Stimulated activated naive B cell treated with anti-CD40 and anti-IgM and Interleukin-4, amounts not matched to agents 10 μg/mL and 1 μg/mL and 100 μg/mL, for 72 hours (primary cell): ENCODE measurements at regions not wholly inside any gene's neighbourhood (a gene's known extent, or its start where the extent isn't known, plus 50 kb on each side); places are given as distances from the start of the nearest gene placed in this dataset.

Source experiments
- ATAC-seq, 2 donors: fragments of 150-1000 bp; cut with Tn5 transposase; replicated peaks; 2 replicates each; pipeline ENCODE4 v1.10.0; 2021; ENCODE audit warnings: moderate library complexity in 1 of 2
- DNase-seq: peaks from one replicate; pipeline ENCODE4 v3.0.0; 2021
- H3K27ac Mint-ChIP-seq: one replicate; pipeline ENCODE4 v1.8.0; 2022; ENCODE audit warnings: mild to moderate bottlenecking, mixed read lengths
- H3K27me3 Mint-ChIP-seq, 2 donors: one replicate each; pipeline ENCODE4 v1.8.0; 2022; ENCODE audit warnings: mixed read lengths in 2 of 2
- H3K36me3 Mint-ChIP-seq, 2 donors: one replicate each; pipeline ENCODE4 v1.8.0; 2022; ENCODE audit warnings: mixed read lengths in 2 of 2, mild to moderate bottlenecking in 1 of 2
- H3K4me1 Mint-ChIP-seq, 2 donors: one replicate each; pipeline ENCODE4 v1.8.0; 2022; ENCODE audit warnings: mixed read lengths in 2 of 2, mild to moderate bottlenecking in 1 of 2
- H3K4me3 Mint-ChIP-seq, 2 donors: one replicate each; pipeline ENCODE4 v1.8.0; 2022; ENCODE audit warnings: mild to moderate bottlenecking in 2 of 2, mixed read lengths in 2 of 2, moderate library complexity in 1 of 2
- H3K9me3 Mint-ChIP-seq, 2 donors: one replicate each; pipeline ENCODE4 v1.8.0; 2022; ENCODE audit warnings: mixed read lengths in 2 of 2, mild to moderate bottlenecking in 1 of 2

- Mint-ChIP-seq H3K27ac (no peak overlapping the region), H3K4me1 (peaks cover 6 to 9% of the 10 kb centered on the region in 2 donors), H3K9me3 (peaks cover 6 to 7% of the 10 kb centered on the region in 2 donors), H3K4me3 (no peak overlapping the region), H3K36me3 (peaks cover 0 to 5% of the 10 kb centered on the region in 2 donors), H3K27me3 (no peaks in the 10 kb centered on the region)
- no peak for ATAC-seq
- DNase-seq = no peak
Observed at GRCh38 chr12:4178424-4179170, 95.0 kb upstream of the CCND2 start.

GRCh38 chr12:4177262-4177661, 96.3 kb upstream of the CCND2 start:
- Mint-ChIP-seq H3K9me3 (no peaks in the 10 kb centered on the region), H3K27ac (no peak overlapping the region), H3K27me3 (no peaks in the 10 kb centered on the region), H3K4me1 (peaks cover 6 to 9% of the 10 kb centered on the region in 2 donors), H3K36me3 (no peaks in the 10 kb centered on the region), H3K4me3 (no peak overlapping the region)
- no peak for DNase-seq
- peak in 1 of 2 donors; percentile 33 for ATAC-seq

- no peak overlapping the region for H3K4me3 Mint-ChIP-seq
- H3K4me1 Mint-ChIP-seq = peaks cover 6 to 9% of the 10 kb centered on the region in 2 donors
- no peaks in the 10 kb centered on the region for H3K9me3 Mint-ChIP-seq
- no peaks in the 10 kb centered on the region for H3K27me3 Mint-ChIP-seq
- DNase-seq (no peak), ATAC-seq (no peak)
- no peak overlapping the region for H3K27ac Mint-ChIP-seq
- no peaks in the 10 kb centered on the region for H3K36me3 Mint-ChIP-seq
Observed at GRCh38 chr12:4176168-4176567, 97.4 kb upstream of the CCND2 start.

GRCh38 chr12:4174417-4174816, 99.1 kb upstream of the CCND2 start:
- Mint-ChIP-seq H3K4me3 (no peak overlapping the region), H3K27ac (no peak overlapping the region), H3K9me3 (no peaks in the 10 kb centered on the region), H3K36me3 (no peaks in the 10 kb centered on the region), H3K27me3 (no peaks in the 10 kb centered on the region), H3K4me1 (peaks cover 16 to 17% of the 10 kb centered on the region in 2 donors)
- no peak for ATAC-seq
- no peak for DNase-seq

- Mint-ChIP-seq H3K4me1 (peaks cover 20 to 30% of the 10 kb centered on the region in 2 donors), H3K27ac (no peak overlapping the region), H3K4me3 (no peak overlapping the region), H3K9me3 (no peaks in the 10 kb centered on the region), H3K36me3 (no peaks in the 10 kb centered on the region), H3K27me3 (no peaks in the 10 kb centered on the region)
- no peak for ATAC-seq
- DNase-seq = no peak
Observed at GRCh38 chr12:4172999-4173398, 100.6 kb upstream of the CCND2 start.

- Mint-ChIP-seq H3K4me3 (no peak overlapping the region), H3K9me3 (no peaks in the 10 kb centered on the region), H3K27me3 (no peaks in the 10 kb centered on the region), H3K36me3 (no peaks in the 10 kb centered on the region), H3K27ac (no peak overlapping the region), H3K4me1 (peaks cover 23 to 30% of the 10 kb centered on the region in 2 donors)
- no peak for ATAC-seq
- no peak for DNase-seq
Observed at GRCh38 chr12:4171742-4172141, 101.8 kb upstream of the CCND2 start.

GRCh38 chr12:4169959-4170358, 103.6 kb upstream of the CCND2 start:
- Mint-ChIP-seq H3K9me3 (no peaks in the 10 kb centered on the region), H3K36me3 (no peaks in the 10 kb centered on the region), H3K27ac (peak overlapping the region; percentile 52), H3K4me1 (peaks cover 32 to 38% of the 10 kb centered on the region in 2 donors), H3K27me3 (no peaks in the 10 kb centered on the region), H3K4me3 (no peak overlapping the region)
- ATAC-seq = peak; percentile 53 to 60
- no peak for DNase-seq

GRCh38 chr12:4169531-4169930, 104.0 kb upstream of the CCND2 start:
- H3K36me3 Mint-ChIP-seq = no peaks in the 10 kb centered on the region
- peaks cover 36 to 43% of the 10 kb centered on the region in 2 donors for H3K4me1 Mint-ChIP-seq
- peak overlapping the region; percentile 52 for H3K27ac Mint-ChIP-seq

GRCh38 chr12:4168036-4168435, 105.5 kb upstream of the CCND2 start:
- Mint-ChIP-seq H3K27ac (no peak overlapping the region), H3K4me1 (peaks cover 40 to 48% of the 10 kb centered on the region in 2 donors), H3K27me3 (no peaks in the 10 kb centered on the region), H3K9me3 (no peaks in the 10 kb centered on the region), H3K36me3 (no peaks in the 10 kb centered on the region), H3K4me3 (no peak overlapping the region)
- no peak for DNase-seq
- ATAC-seq = peak; percentile 70 to 71

More at GRCh38 chr12:4169531-4169930, 104.0 kb upstream of the CCND2 start:
- DNase-seq = no peak
- no peak for ATAC-seq
- H3K27me3 Mint-ChIP-seq = no peaks in the 10 kb centered on the region
- H3K9me3 Mint-ChIP-seq = no peaks in the 10 kb centered on the region
- peak overlapping the region; percentile 1 to 33 for H3K4me3 Mint-ChIP-seq

GRCh38 chr12:4164559-4165558, 108.7 kb upstream of the CCND2 start:
- Mint-ChIP-seq H3K27ac (peak overlapping the region; percentile 97), H3K9me3 (peaks cover 0 to 5% of the 10 kb centered on the region in 2 donors)
- ATAC-seq = peak; percentile 85 to 90

GRCh38 chr12:4164188-4164558, 109.4 kb upstream of the CCND2 start:
- H3K27ac Mint-ChIP-seq = peak overlapping the region; percentile 97
- H3K4me3 Mint-ChIP-seq = peak overlapping the region; percentile 89 to 91
- H3K4me1 Mint-ChIP-seq = peaks cover 33 to 36% of the 10 kb centered on the region in 2 donors
- no peaks in the 10 kb centered on the region for H3K36me3 Mint-ChIP-seq
- ATAC-seq = no peak
- DNase-seq = no peak
- no peaks in the 10 kb centered on the region for H3K27me3 Mint-ChIP-seq
- peaks cover 0 to 5% of the 10 kb centered on the region in 2 donors for H3K9me3 Mint-ChIP-seq

More at GRCh38 chr12:4164559-4165558, 108.7 kb upstream of the CCND2 start:
- Mint-ChIP-seq H3K36me3 (no peaks in the 10 kb centered on the region), H3K4me3 (peak overlapping the region; percentile 89 to 91), H3K4me1 (peaks cover 39 to 43% of the 10 kb centered on the region in 2 donors), H3K27me3 (no peaks in the 10 kb centered on the region)
- DNase-seq = peak; percentile 49

- DNase-seq (no peak), ATAC-seq (no peak)
- Mint-ChIP-seq H3K9me3 (peaks cover 0 to 5% of the 10 kb centered on the region in 2 donors), H3K27me3 (no peaks in the 10 kb centered on the region), H3K36me3 (no peaks in the 10 kb centered on the region), H3K4me3 (no peak overlapping the region), H3K27ac (no peak overlapping the region), H3K4me1 (peaks cover 24 to 37% of the 10 kb centered on the region in 2 donors)
Observed at GRCh38 chr12:4161718-4162117, 111.8 kb upstream of the CCND2 start.

GRCh38 chr12:4160314-4161040, 113.1 kb upstream of the CCND2 start:
- ATAC-seq (peak in 1 of 2 donors; percentile 33), DNase-seq (no peak)
- Mint-ChIP-seq H3K4me3 (no peak overlapping the region), H3K27me3 (no peaks in the 10 kb centered on the region), H3K27ac (no peak overlapping the region), H3K36me3 (no peaks in the 10 kb centered on the region), H3K4me1 (peaks cover 32 to 46% of the 10 kb centered on the region in 2 donors), H3K9me3 (peaks cover 2 to 5% of the 10 kb centered on the region in 2 donors)

GRCh38 chr12:4159851-4160250, 113.7 kb upstream of the CCND2 start:
- Mint-ChIP-seq H3K27ac (no peak overlapping the region), H3K27me3 (no peaks in the 10 kb centered on the region), H3K36me3 (no peaks in the 10 kb centered on the region)

More at GRCh38 chr12:4159851-4160250, 113.7 kb upstream of the CCND2 start:
- no peak for DNase-seq
- Mint-ChIP-seq H3K9me3 (peaks cover 3 to 5% of the 10 kb centered on the region in 2 donors), H3K4me1 (peaks cover 29 to 45% of the 10 kb centered on the region in 2 donors), H3K4me3 (no peak overlapping the region)
- no peak for ATAC-seq
